ENCODE measurements at regions not wholly inside any gene's neighbourhood (a gene's known extent, or its start where the extent isn't known, plus 50 kb on each side); places are given as distances from the start of the nearest gene placed in this dataset.

- TF ChIP-seq, protein P1, sequence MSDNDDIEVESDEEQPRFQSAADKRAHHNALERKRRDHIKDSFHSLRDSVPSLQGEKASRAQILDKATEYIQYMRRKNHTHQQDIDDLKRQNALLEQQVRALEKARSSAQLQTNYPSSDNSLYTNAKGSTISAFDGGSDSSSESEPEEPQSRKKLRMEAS (CRISPR knock-in tag; IDR thresholded peaks at IDR 0.05), result no peak
- TF ChIP-seq CREB1 (CRISPR knock-in tag; IDR thresholded peaks at IDR 0.05), result no peak
- TF ChIP-seq, protein P2, sequence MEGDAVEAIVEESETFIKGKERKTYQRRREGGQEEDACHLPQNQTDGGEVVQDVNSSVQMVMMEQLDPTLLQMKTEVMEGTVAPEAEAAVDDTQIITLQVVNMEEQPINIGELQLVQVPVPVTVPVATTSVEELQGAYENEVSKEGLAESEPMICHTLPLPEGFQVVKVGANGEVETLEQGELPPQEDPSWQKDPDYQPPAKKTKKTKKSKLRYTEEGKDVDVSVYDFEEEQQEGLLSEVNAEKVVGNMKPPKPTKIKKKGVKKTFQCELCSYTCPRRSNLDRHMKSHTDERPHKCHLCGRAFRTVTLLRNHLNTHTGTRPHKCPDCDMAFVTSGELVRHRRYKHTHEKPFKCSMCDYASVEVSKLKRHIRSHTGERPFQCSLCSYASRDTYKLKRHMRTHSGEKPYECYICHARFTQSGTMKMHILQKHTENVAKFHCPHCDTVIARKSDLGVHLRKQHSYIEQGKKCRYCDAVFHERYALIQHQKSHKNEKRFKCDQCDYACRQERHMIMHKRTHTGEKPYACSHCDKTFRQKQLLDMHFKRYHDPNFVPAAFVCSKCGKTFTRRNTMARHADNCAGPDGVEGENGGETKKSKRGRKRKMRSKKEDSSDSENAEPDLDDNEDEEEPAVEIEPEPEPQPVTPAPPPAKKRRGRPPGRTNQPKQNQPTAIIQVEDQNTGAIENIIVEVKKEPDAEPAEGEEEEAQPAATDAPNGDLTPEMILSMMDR (IDR thresholded peaks at IDR 0.05), result no peak
- TF ChIP-seq GABPB1 (CRISPR knock-in tag; IDR thresholded peaks at IDR 0.05), result no peak
- TF ChIP-seq, protein P3, sequence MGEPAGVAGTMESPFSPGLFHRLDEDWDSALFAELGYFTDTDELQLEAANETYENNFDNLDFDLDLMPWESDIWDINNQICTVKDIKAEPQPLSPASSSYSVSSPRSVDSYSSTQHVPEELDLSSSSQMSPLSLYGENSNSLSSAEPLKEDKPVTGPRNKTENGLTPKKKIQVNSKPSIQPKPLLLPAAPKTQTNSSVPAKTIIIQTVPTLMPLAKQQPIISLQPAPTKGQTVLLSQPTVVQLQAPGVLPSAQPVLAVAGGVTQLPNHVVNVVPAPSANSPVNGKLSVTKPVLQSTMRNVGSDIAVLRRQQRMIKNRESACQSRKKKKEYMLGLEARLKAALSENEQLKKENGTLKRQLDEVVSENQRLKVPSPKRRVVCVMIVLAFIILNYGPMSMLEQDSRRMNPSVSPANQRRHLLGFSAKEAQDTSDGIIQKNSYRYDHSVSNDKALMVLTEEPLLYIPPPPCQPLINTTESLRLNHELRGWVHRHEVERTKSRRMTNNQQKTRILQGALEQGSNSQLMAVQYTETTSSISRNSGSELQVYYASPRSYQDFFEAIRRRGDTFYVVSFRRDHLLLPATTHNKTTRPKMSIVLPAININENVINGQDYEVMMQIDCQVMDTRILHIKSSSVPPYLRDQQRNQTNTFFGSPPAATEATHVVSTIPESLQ (CRISPR knock-in tag; IDR thresholded peaks at IDR 0.05), result no peak
- TF ChIP-seq SMAD3 (CRISPR knock-in tag; IDR thresholded peaks at IDR 0.05; ENCODE audit: borderline replicate concordance), result no peak
- no peak for TF ChIP-seq MXD4 (CRISPR knock-in tag; IDR thresholded peaks at IDR 0.05; ENCODE audit: borderline replicate concordance)
- TF ChIP-seq, protein P4, sequence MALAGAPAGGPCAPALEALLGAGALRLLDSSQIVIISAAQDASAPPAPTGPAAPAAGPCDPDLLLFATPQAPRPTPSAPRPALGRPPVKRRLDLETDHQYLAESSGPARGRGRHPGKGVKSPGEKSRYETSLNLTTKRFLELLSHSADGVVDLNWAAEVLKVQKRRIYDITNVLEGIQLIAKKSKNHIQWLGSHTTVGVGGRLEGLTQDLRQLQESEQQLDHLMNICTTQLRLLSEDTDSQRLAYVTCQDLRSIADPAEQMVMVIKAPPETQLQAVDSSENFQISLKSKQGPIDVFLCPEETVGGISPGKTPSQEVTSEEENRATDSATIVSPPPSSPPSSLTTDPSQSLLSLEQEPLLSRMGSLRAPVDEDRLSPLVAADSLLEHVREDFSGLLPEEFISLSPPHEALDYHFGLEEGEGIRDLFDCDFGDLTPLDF (CRISPR knock-in tag; IDR thresholded peaks at IDR 0.05), result no peak
- TF ChIP-seq FOXP1 (CRISPR knock-in tag; IDR thresholded peaks at IDR 0.05; ENCODE audit: borderline replicate concordance), result no peak
- no peak for TF ChIP-seq ZNF138 (CRISPR knock-in tag; conservative IDR thresholded peaks at IDR 0.05)
- TF ChIP-seq MYBL2 (CRISPR knock-in tag; IDR thresholded peaks at IDR 0.05), result no peak
- no peak for TF ChIP-seq ZNF281 (CRISPR knock-in tag; IDR thresholded peaks at IDR 0.05)
Observed at GRCh38 chr6:79305020-79305419, 70.5 kb upstream of the HMGN3 start.
